CD14-positive monocyte (primary cell): ENCODE measurements at regions not wholly inside any gene's neighbourhood (a gene's known extent, or its start where the extent isn't known, plus 50 kb on each side); places are given as distances from the start of the nearest gene placed in this dataset.
"Not testable (repeated sequence)": the region's sequence is repeated elsewhere in the genome, so short reads cannot be mapped to it uniquely, and the experiment has no call there.

ENCODE experiments used
- DNase-seq, 3 donors: peaks; one replicate each; pipeline ENCODE4 v3.0.0-alpha.2; 2011 to 2022
- H2AFZ ChIP-seq: 2 replicates; pipeline ENCODE4 v1.6.0; 2012; ENCODE audit warnings: mild to moderate bottlenecking, low read depth, low read length, inconsistent platforms; ENCODE audit not compliant: insufficient read depth, poor library complexity, severe bottlenecking
- H3K27ac ChIP-seq, 2 donors: 1 replicate in 1 of 2; 2 replicates in 1 of 2; pipeline ENCODE4 v1.5.1; 2012 to 2013; ENCODE audit warnings: low read length in 2 of 2, control low read depth in 1 of 2, inconsistent platforms in 1 of 2, low read depth in 1 of 2, mild to moderate bottlenecking in 1 of 2
- H3K27me3 ChIP-seq, 2 donors: one replicate each; pipeline versions ENCODE4 v1.6.0 to v1.6.1; 2011 to 2013; ENCODE audit warnings: low read length in 2 of 2; ENCODE audit not compliant: control insufficient read depth in 2 of 2, insufficient read depth in 2 of 2
- H3K36me3 ChIP-seq, 2 donors: replicated peaks in 1 of 2; 1 replicate in 1 of 2; 2 replicates in 1 of 2; pipeline versions ENCODE4 v1.5.1 to v1.6.1; 2012 to 2013; ENCODE audit warnings: low read length in 2 of 2, control low read depth in 1 of 2, inconsistent platforms in 1 of 2, mild to moderate bottlenecking in 1 of 2; ENCODE audit not compliant: insufficient read depth in 2 of 2, control insufficient read depth in 1 of 2
- H3K4me1 ChIP-seq, 2 donors: 1 replicate in 1 of 2; 2 replicates in 1 of 2; pipeline versions ENCODE4 v1.5.1 to v1.6.1; 2012 to 2013; ENCODE audit warnings: low read length in 2 of 2, control low read depth in 1 of 2, inconsistent platforms in 1 of 2, mild to moderate bottlenecking in 1 of 2, moderate library complexity in 1 of 2; ENCODE audit not compliant: insufficient read depth in 2 of 2, control insufficient read depth in 1 of 2
- H3K4me2 ChIP-seq: replicated peaks from 2 replicates; pipeline ENCODE3; 2012; ENCODE audit warnings: low read length, moderate library complexity, mild to moderate bottlenecking; ENCODE audit not compliant: poor library complexity, severe bottlenecking; ENCODE audit errors: extremely low read depth
- H3K4me3 ChIP-seq, 3 experiments: fragments of 200-600 bp in 1 of 3; sonication (generic) in 1 of 3; replicated peaks in 1 of 3; 1 replicate in 2 of 3; 2 replicates in 1 of 3; pipeline ENCODE4 v1.5.1; 2011 to 2013; ENCODE audit warnings: low read length in 3 of 3, mild to moderate bottlenecking in 3 of 3, control low read depth in 2 of 3, low read depth in 2 of 3, inconsistent platforms in 1 of 3, moderate library complexity in 1 of 3
- H3K79me2 ChIP-seq: 2 replicates; pipeline ENCODE4 v1.6.0; 2012; ENCODE audit warnings: mild to moderate bottlenecking, control low read depth, inconsistent platforms, low read length, moderate library complexity; ENCODE audit not compliant: insufficient read depth
- H3K9ac ChIP-seq: 2 replicates; pipeline ENCODE4 v1.6.0; 2017; ENCODE audit warnings: low read length, mild to moderate bottlenecking; ENCODE audit not compliant: insufficient read depth, poor library complexity, severe bottlenecking
- H3K9me3 ChIP-seq, 2 donors: replicated peaks in 1 of 2; 1 replicate in 1 of 2; 2 replicates in 1 of 2; pipeline versions ENCODE4 v1.5.1 to v1.6.1; 2012 to 2013; ENCODE audit warnings: low read length in 2 of 2, control low read depth in 1 of 2; ENCODE audit not compliant: control insufficient read depth in 1 of 2, insufficient read depth in 1 of 2
- H4K20me1 ChIP-seq: 2 replicates; pipeline ENCODE4 v1.6.0; 2012; ENCODE audit warnings: mild to moderate bottlenecking, low read length, control low read depth, moderate library complexity; ENCODE audit not compliant: insufficient read depth
- H3K27ac Mint-ChIP-seq, 7 donors: one replicate each; pipeline ENCODE4 v1.8.0; 2020; ENCODE audit warnings: mild to moderate bottlenecking in 7 of 7, mixed read lengths in 7 of 7, moderate library complexity in 6 of 7, inconsistent platforms in 2 of 7
- H3K27me3 Mint-ChIP-seq, 3 donors: one replicate each; pipeline ENCODE4 v1.8.0; 2021 to 2022; ENCODE audit warnings: low read depth in 3 of 3, mild to moderate bottlenecking in 3 of 3, mixed read lengths in 3 of 3, moderate library complexity in 3 of 3, inconsistent platforms in 1 of 3
- H3K36me3 Mint-ChIP-seq, 2 donors: one replicate each; pipeline ENCODE4 v1.8.0; 2020; ENCODE audit warnings: mixed read lengths in 2 of 2, inconsistent platforms in 1 of 2, mild to moderate bottlenecking in 1 of 2
- H3K4me1 Mint-ChIP-seq: one replicate; pipeline ENCODE4 v1.8.0; 2020; ENCODE audit warnings: mild to moderate bottlenecking, mixed read lengths
- H3K4me3 Mint-ChIP-seq, 2 donors: one replicate each; pipeline ENCODE4 v1.8.0; 2020; ENCODE audit warnings: mild to moderate bottlenecking in 2 of 2, mixed read lengths in 2 of 2, moderate library complexity in 1 of 2
- H3K9me3 Mint-ChIP-seq, 7 donors: one replicate each; pipeline ENCODE4 v1.8.0; 2020 to 2022; ENCODE audit warnings: mixed read lengths in 7 of 7, mild to moderate bottlenecking in 6 of 7, moderate library complexity in 6 of 7, inconsistent platforms in 2 of 7
- CTCF ChIP-seq: fragments of 200-600 bp; IDR thresholded peaks from one replicate; pipeline ENCODE4 v1.8.0; 2022; ENCODE audit warnings: antibody characterized with exemption, mild to moderate bottlenecking
- WGBS: methylation state at CpG from one replicate; pipeline ENCODE4 v1.1.5; 2013; ENCODE audit warnings: missing lambda C conversion rate; ENCODE audit not compliant: insufficient coverage; 5-methylcytosine and 5-hydroxymethylcytosine counted together
- intact Hi-C, 2 donors: fragments of 100-400 bp; cut with micrococcal nuclease; formaldehyde crosslinking; loops; one replicate each; pipeline versions ENCODE4 v1.15.0 to v1.15.1; 2023

- Histone ChIP-seq H3K9ac (no peak overlapping the region), H3K9me3 (peaks cover 6 to 14% of the 10 kb centered on the region in 2 donors), H3K79me2 (no peaks in the 10 kb centered on the region), H3K36me3 (no peaks in the 10 kb centered on the region), H3K4me1 (no peaks in the 10 kb centered on the region), H3K4me2 (no peak overlapping the region), H3K27me3 (no peaks in the 10 kb centered on the region), H3K27ac (no peak overlapping the region), H2AFZ (no peak overlapping the region), H4K20me1 (no peaks in the 10 kb centered on the region), H3K4me3 (no peak overlapping the region)
- no peak overlapping the region for H3K4me3 Mint-ChIP-seq
- H3K36me3 Mint-ChIP-seq = no peaks in the 10 kb centered on the region
- DNase-seq = no peak
- TF ChIP-seq CTCF = no peak
- H3K27ac Mint-ChIP-seq = peak overlapping the region in 2 of 7 donors; percentile 0 to 6
- H3K27me3 Mint-ChIP-seq = peaks cover 0 to 3% (median 2%) of the 10 kb centered on the region in 3 donors
- 82% methylated on average over 9 of the region's 10 CpGs for WGBS
- H3K9me3 Mint-ChIP-seq = peaks cover 3 to 9% (median 6%) of the 10 kb centered on the region in 7 donors
- intact Hi-C loops = no loop called here
- no peaks in the 10 kb centered on the region for H3K4me1 Mint-ChIP-seq
These were observed 664.2 kb downstream of the QKI start for GRCh38 chr6:164078532-164079274.

GRCh38 chr6:164076818-164077532, 662.5 kb downstream of the QKI start:
- peaks cover 6 to 12% of the 10 kb centered on the region in 2 donors for H3K9me3 ChIP-seq
- H3K36me3 Mint-ChIP-seq, H4K20me1 ChIP-seq, H3K27ac ChIP-seq, H3K36me3 ChIP-seq, H3K27me3 Mint-ChIP-seq, H2AFZ ChIP-seq, H3K27ac Mint-ChIP-seq, H3K9ac ChIP-seq, H3K4me2 ChIP-seq, DNase-seq, H3K79me2 ChIP-seq, H3K27me3 ChIP-seq, H3K4me1 Mint-ChIP-seq, H3K4me1 ChIP-seq, H3K4me3 ChIP-seq, intact Hi-C loops, H3K4me3 Mint-ChIP-seq: not testable (repeated sequence)
- H3K9me3 Mint-ChIP-seq = peaks cover 3 to 11% (median 9%) of the 10 kb centered on the region in 7 donors
- 88% methylated on average over 1 of the region's 3 CpGs for WGBS
